Naive thymus-derived CD8-positive, alpha-beta T cell (primary cell): ENCODE measurements at regions not wholly inside any gene's neighbourhood (a gene's known extent, or its start where the extent isn't known, plus 50 kb on each side); places are given as distances from the start of the nearest gene placed in this dataset.
"Not testable (repeated sequence)": the region's sequence is repeated elsewhere in the genome, so short reads cannot be mapped to it uniquely, and the experiment has no call there.

Source experiments
- ATAC-seq, 2 donors: fragments of 150-1000 bp; cut with Tn5 transposase in 1 of 2; sonication (Bioruptor Pico), chemical (Tn5 transposase) in 1 of 2; 1 replicate in 1 of 2; 2 replicates in 1 of 2; pipeline ENCODE4 v1.10.0; 2021; ENCODE audit warnings: mild to moderate bottlenecking in 2 of 2, moderate library complexity in 2 of 2
- POLR2A ChIA-PET: fragments of 350-600 bp; sonication (Branson Sonifier 250); formaldehyde crosslinking; loops from one replicate; lab custom pipeline; 2021; ENCODE audit warnings: antibody characterized with exemption; lab: Charles Lee
- DNase-seq, 10 donors: peaks; one replicate each; pipeline versions ENCODE4 v3.0.0 to v3.0.0-alpha.2; 2020 to 2022
- H3K27ac Mint-ChIP-seq, 10 donors: one replicate each; pipeline ENCODE4 v1.8.0; 2020 to 2022; ENCODE audit warnings: mild to moderate bottlenecking in 10 of 10, mixed read lengths in 10 of 10, moderate library complexity in 4 of 10, inconsistent platforms in 1 of 10
- H3K27me3 Mint-ChIP-seq, 5 donors: one replicate each; pipeline ENCODE4 v1.8.0; 2021 to 2022; ENCODE audit warnings: mixed read lengths in 5 of 5
- H3K36me3 Mint-ChIP-seq, 3 donors: one replicate each; pipeline ENCODE4 v1.8.0; 2020 to 2022; ENCODE audit warnings: mixed read lengths in 3 of 3, mild to moderate bottlenecking in 2 of 3, inconsistent platforms in 1 of 3
- H3K4me1 Mint-ChIP-seq, 4 donors: one replicate each; pipeline ENCODE4 v1.8.0; 2021 to 2022; ENCODE audit warnings: mixed read lengths in 4 of 4
- H3K4me3 Mint-ChIP-seq, 10 donors: one replicate each; pipeline ENCODE4 v1.8.0; 2020 to 2022; ENCODE audit warnings: mild to moderate bottlenecking in 10 of 10, mixed read lengths in 10 of 10, moderate library complexity in 6 of 10, inconsistent platforms in 1 of 10
- H3K9me3 Mint-ChIP-seq, 9 donors: one replicate each; pipeline ENCODE4 v1.8.0; 2020 to 2022; ENCODE audit warnings: mixed read lengths in 9 of 9, mild to moderate bottlenecking in 3 of 9, inconsistent platforms in 1 of 9, moderate library complexity in 1 of 9

DNA sequence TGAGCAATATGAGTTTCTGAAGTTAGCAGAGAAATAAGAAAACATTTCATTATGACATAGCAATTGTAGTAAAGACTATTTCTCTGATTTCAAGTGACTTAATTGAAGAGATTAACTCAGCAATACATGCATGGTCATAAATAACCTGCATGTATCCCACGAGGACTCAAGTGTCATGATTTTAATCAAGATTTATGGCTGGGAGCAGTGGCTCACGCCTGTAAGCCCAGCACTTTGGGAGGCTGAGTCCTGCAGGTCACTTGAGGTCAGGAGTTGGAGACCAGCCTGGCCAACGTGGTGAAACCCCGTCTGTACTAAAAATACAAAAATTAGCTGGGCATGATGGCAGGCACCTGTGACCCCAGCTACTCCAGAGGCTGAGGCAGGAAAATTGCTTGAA lies 311.9 kb upstream of the PLD5 start:
- POLR2A ChIA-PET = no interaction called here
- H3K4me3 Mint-ChIP-seq = no peak overlapping the region
- no peak for ATAC-seq
- peaks cover 0 to 15% (median 8%) of the 10 kb centered on the region in 9 donors for H3K9me3 Mint-ChIP-seq
- no peak for DNase-seq
- H3K36me3 Mint-ChIP-seq = no peaks in the 10 kb centered on the region
- H3K27me3 Mint-ChIP-seq = peaks cover 0 to 4% (median 0%) of the 10 kb centered on the region in 5 donors
- no peak overlapping the region for H3K27ac Mint-ChIP-seq
- no peaks in the 10 kb centered on the region for H3K4me1 Mint-ChIP-seq

DNA sequence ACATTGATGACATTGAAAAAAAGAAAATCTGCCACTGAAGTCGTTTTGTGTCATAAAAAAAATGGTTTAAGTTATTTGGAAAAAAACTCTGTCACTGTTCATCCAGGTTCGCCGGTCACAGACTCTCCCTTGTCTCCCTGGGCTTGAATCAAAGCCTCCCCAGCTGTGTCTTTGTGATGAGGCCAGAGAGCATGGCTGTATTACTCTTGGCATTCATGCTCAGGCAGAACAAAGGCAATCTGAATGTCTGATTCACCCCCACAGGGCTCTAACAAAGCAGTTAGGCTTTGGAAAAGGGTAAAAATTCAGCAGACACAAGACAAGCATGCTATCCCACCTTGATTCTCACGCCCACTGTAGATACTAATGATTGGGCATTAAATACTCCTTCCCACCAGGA lies 304.3 kb upstream of the PLD5 start:
- H3K4me3 Mint-ChIP-seq = no peak overlapping the region
- no peaks in the 10 kb centered on the region for H3K4me1 Mint-ChIP-seq
- POLR2A ChIA-PET = no interaction called here
- no peaks in the 10 kb centered on the region for H3K36me3 Mint-ChIP-seq
- no peak overlapping the region for H3K27ac Mint-ChIP-seq
- peaks cover 4 to 19% (median 10%) of the 10 kb centered on the region in 5 donors for H3K27me3 Mint-ChIP-seq
- peaks cover 0 to 27% (median 9%) of the 10 kb centered on the region in 9 donors for H3K9me3 Mint-ChIP-seq
- ATAC-seq (no peak), DNase-seq (no peak)

DNA sequence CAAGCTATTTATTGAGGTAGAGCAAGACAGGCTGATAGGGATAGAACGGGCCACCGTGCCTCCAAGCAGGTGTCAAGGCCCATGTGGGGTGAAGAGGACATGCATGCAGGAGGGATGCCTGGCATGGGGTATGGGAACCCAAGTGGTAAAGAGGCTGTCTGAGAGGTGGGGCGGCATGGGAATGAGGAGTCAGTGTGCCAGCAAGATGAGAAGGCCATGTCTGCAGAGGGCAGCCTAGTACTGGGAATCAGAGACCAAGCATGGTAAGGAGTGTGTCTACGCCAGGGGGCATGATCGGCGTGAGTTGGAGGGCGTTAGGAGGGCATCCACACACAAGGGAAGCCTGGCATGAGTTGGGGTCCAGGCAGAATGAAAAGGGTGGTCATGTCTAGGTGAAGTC lies 303.7 kb upstream of the PLD5 start:
- Mint-ChIP-seq H3K4me3 (no peak overlapping the region), H3K27me3 (peaks cover 4 to 19% (median 10%) of the 10 kb centered on the region in 5 donors), H3K36me3 (no peaks in the 10 kb centered on the region), H3K9me3 (peaks cover 0 to 27% (median 9%) of the 10 kb centered on the region in 9 donors), H3K27ac (no peak overlapping the region), H3K4me1 (no peaks in the 10 kb centered on the region)
- POLR2A ChIA-PET = no interaction called here
- no peak for DNase-seq
- no peak for ATAC-seq

GRCh38 chr1:242827538-242827937 lies 303.0 kb upstream of the PLD5 start:
- H3K36me3 Mint-ChIP-seq = no peaks in the 10 kb centered on the region
- POLR2A ChIA-PET = no interaction called here
- DNase-seq (no peak), ATAC-seq (no peak)
- H3K27me3 Mint-ChIP-seq = peaks cover 4 to 23% (median 10%) of the 10 kb centered on the region in 5 donors
- no peak overlapping the region for H3K4me3 Mint-ChIP-seq
- H3K27ac Mint-ChIP-seq = no peak overlapping the region
- H3K4me1 Mint-ChIP-seq = no peaks in the 10 kb centered on the region
- H3K9me3 Mint-ChIP-seq = peaks cover 0 to 25% (median 5%) of the 10 kb centered on the region in 9 donors

GRCh38 chr1:242826701-242827336 lies 302.3 kb upstream of the PLD5 start:
- DNase-seq (no peak), ATAC-seq (no peak)
- Mint-ChIP-seq H3K27ac (no peak overlapping the region), H3K9me3 (peaks cover 0 to 18% (median 4%) of the 10 kb centered on the region in 9 donors), H3K36me3 (no peaks in the 10 kb centered on the region), H3K27me3 (peaks cover 4 to 26% (median 10%) of the 10 kb centered on the region in 5 donors), H3K4me1 (no peaks in the 10 kb centered on the region), H3K4me3 (no peak overlapping the region)
- POLR2A ChIA-PET = no interaction called here

- ATAC-seq (no peak), DNase-seq (no peak)
- H3K4me1 Mint-ChIP-seq = no peaks in the 10 kb centered on the region
- H3K9me3 Mint-ChIP-seq = peaks cover 0 to 3% (median 0%) of the 10 kb centered on the region in 9 donors
- POLR2A ChIA-PET = no interaction called here
- H3K27me3 Mint-ChIP-seq = peaks cover 5 to 24% (median 9%) of the 10 kb centered on the region in 5 donors
- no peak overlapping the region for H3K27ac Mint-ChIP-seq
- H3K4me3 Mint-ChIP-seq = no peak overlapping the region
- H3K36me3 Mint-ChIP-seq = no peaks in the 10 kb centered on the region
Measured at GRCh38 chr1:242824435-242824834, 299.9 kb upstream of the PLD5 start.

DNA sequence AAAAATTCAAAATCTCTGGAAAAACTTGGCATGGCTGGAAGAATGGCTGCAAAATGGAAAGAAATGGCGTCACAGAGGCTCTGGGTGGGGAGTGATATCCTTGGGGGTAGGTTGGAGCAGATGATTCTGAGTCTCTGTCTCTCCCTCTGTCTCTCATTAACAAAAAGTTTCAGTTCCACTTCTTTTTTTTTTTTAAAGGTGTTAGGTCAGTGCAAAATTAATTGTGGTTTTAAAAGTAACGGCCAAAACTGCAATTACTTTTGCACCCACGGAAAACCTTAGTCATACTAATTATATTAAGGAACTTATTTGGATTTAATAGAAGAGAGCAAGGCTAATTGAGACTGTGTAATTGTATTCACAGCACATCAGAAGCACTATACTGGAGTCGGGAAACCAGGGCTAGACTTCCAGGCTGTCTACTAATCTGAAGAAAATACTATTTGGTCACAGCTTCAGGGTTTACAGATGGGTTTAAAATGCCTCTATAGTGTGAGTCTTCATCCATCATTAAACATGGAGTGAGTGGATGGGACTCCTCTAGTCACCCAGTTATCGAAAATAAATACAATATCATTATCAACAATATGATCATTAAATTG lies 289.1 kb upstream of the PLD5 start:
- H3K27me3 Mint-ChIP-seq = peaks cover 11 to 35% (median 17%) of the 10 kb centered on the region in 5 donors
- H3K9me3 Mint-ChIP-seq = peaks cover 0 to 3% (median 0%) of the 10 kb centered on the region in 9 donors
- DNase-seq (no peak), ATAC-seq (no peak)
- POLR2A ChIA-PET = no interaction called here
- H3K4me1 Mint-ChIP-seq = peaks cover 0 to 5% (median 0%) of the 10 kb centered on the region in 4 donors
- peaks cover 0 to 3% (median 2%) of the 10 kb centered on the region in 3 donors for H3K36me3 Mint-ChIP-seq
- no peak overlapping the region for H3K27ac Mint-ChIP-seq
- H3K4me3 Mint-ChIP-seq = no peak overlapping the region

DNA sequence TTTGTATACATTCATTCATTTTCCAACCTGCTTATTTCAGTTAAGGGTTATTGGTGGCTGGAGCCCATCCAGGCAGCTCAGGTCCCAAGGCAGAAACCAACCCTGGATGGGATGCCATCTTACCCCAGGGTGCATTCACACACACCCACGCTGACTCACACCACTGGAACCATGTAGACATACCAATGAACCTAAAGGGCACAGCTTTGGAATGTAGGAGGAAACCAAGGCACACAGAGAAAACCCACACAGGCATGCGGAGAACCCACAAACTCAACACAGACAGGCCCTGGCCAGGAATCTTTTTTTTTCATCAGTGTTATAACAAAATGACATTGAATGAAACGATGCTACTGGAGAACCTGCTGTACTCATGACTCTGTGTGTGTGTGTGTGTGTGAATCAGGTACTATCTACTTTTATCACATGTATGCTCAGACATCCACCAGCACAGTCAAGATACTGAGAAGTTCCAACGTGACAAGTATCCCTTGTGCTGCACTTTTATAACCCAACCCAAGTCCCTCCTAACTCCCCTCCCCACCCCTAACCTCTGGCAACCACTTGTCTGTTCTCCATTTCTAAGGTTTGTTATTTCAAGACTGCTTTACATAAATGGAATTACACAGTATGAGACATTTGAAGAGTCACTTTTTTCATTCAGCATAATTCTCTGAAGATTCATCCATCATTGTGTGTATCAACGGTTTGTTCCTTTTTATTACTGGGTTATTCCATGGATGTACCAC lies 286.8 kb upstream of the PLD5 start:
- Mint-ChIP-seq H3K36me3 (peaks cover 0 to 3% (median 2%) of the 10 kb centered on the region in 3 donors), H3K27me3 (peaks cover 11 to 29% (median 12%) of the 10 kb centered on the region in 5 donors), H3K4me3 (no peak overlapping the region), H3K9me3 (peaks cover 0 to 3% (median 0%) of the 10 kb centered on the region in 9 donors), H3K27ac (no peak overlapping the region), H3K4me1 (peaks cover 0 to 5% (median 0%) of the 10 kb centered on the region in 4 donors)
- ATAC-seq = no peak
- no peak for DNase-seq
- POLR2A ChIA-PET = no interaction called here

GRCh38 chr1:242806324-242806723 lies 281.8 kb upstream of the PLD5 start:
- Mint-ChIP-seq H3K27me3 (peaks cover 0 to 7% (median 0%) of the 10 kb centered on the region in 5 donors), H3K27ac (no peak overlapping the region), H3K4me3 (no peak overlapping the region), H3K36me3 (no peaks in the 10 kb centered on the region), H3K4me1 (no peaks in the 10 kb centered on the region), H3K9me3 (peaks cover 0 to 3% (median 0%) of the 10 kb centered on the region in 9 donors)
- DNase-seq = no peak
- no peak for ATAC-seq
- POLR2A ChIA-PET = no interaction called here

- POLR2A ChIA-PET, ATAC-seq, H3K9me3 Mint-ChIP-seq, H3K27ac Mint-ChIP-seq, DNase-seq, H3K36me3 Mint-ChIP-seq, H3K4me3 Mint-ChIP-seq, H3K27me3 Mint-ChIP-seq, H3K4me1 Mint-ChIP-seq: not testable (repeated sequence)
Measured at GRCh38 chr1:242805360-242805759, 280.9 kb upstream of the PLD5 start.

- Mint-ChIP-seq H3K9me3 (no peaks in the 10 kb centered on the region), H3K4me1 (no peaks in the 10 kb centered on the region), H3K27me3 (peaks cover 0 to 7% (median 2%) of the 10 kb centered on the region in 5 donors), H3K4me3 (no peak overlapping the region), H3K27ac (no peak overlapping the region), H3K36me3 (no peaks in the 10 kb centered on the region)
- ATAC-seq (no peak), DNase-seq (no peak)
- POLR2A ChIA-PET = no interaction called here
Measured at GRCh38 chr1:242802973-242803372, 278.5 kb upstream of the PLD5 start.

DNA sequence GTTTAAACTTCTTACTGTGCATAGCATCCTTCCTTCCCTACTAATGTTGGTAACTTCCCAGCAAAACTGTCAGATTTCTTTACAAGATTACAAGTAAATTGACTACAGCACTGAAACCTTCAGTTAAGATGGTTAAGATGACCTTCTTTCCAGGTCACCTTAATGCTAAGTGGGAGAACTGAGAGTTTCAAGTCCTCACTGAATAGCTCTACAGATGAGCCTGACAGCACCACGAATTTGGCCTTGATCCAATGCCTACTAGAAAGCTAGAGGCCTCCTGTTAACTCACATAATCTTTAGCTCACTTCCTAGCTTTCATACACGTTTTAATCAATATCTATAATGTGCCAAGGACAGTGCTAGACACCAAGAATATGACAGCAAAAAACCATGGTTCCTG lies 276.0 kb upstream of the PLD5 start:
- no peak overlapping the region for H3K27ac Mint-ChIP-seq
- H3K9me3 Mint-ChIP-seq = peaks cover 0 to 2% (median 0%) of the 10 kb centered on the region in 9 donors
- H3K4me3 Mint-ChIP-seq = no peak overlapping the region
- ATAC-seq (no peak), DNase-seq (no peak)
- H3K27me3 Mint-ChIP-seq = peaks cover 1 to 14% (median 2%) of the 10 kb centered on the region in 5 donors
- POLR2A ChIA-PET = no interaction called here
- peaks cover 0 to 3% (median 0%) of the 10 kb centered on the region in 3 donors for H3K36me3 Mint-ChIP-seq
- no peaks in the 10 kb centered on the region for H3K4me1 Mint-ChIP-seq

DNA sequence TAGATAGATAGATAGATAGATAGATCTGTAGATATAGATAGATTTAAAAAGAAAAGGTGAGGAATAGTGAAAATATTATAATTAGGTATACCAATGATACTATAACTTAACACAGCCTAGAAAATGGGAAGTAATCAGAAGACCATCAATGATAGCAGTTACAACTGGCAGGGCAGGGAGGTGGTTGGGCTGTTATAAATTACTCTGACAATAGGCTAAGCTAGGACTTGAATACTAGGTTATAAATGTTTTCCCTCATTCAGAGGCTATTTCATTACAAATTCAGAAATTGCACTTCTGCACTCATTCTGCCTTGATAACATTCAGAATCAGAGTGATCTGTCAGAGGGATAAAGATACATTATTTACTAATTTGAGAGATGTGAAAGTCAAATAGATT lies 273.4 kb upstream of the PLD5 start:
- H3K4me1 Mint-ChIP-seq = no peaks in the 10 kb centered on the region
- H3K4me3 Mint-ChIP-seq = no peak overlapping the region
- ATAC-seq (no peak), DNase-seq (no peak)
- H3K36me3 Mint-ChIP-seq = peaks cover 0 to 3% (median 0%) of the 10 kb centered on the region in 3 donors
- H3K9me3 Mint-ChIP-seq = peaks cover 0 to 2% (median 0%) of the 10 kb centered on the region in 9 donors
- H3K27ac Mint-ChIP-seq = no peak overlapping the region
- H3K27me3 Mint-ChIP-seq = peaks cover 1 to 14% (median 2%) of the 10 kb centered on the region in 5 donors
- POLR2A ChIA-PET = no interaction called here
